ENCODE measurements at regions not wholly inside any gene's neighbourhood (a gene's known extent, or its start where the extent isn't known, plus 50 kb on each side); places are given as distances from the start of the nearest gene placed in this dataset.

- TF ChIP-seq, protein P1, sequence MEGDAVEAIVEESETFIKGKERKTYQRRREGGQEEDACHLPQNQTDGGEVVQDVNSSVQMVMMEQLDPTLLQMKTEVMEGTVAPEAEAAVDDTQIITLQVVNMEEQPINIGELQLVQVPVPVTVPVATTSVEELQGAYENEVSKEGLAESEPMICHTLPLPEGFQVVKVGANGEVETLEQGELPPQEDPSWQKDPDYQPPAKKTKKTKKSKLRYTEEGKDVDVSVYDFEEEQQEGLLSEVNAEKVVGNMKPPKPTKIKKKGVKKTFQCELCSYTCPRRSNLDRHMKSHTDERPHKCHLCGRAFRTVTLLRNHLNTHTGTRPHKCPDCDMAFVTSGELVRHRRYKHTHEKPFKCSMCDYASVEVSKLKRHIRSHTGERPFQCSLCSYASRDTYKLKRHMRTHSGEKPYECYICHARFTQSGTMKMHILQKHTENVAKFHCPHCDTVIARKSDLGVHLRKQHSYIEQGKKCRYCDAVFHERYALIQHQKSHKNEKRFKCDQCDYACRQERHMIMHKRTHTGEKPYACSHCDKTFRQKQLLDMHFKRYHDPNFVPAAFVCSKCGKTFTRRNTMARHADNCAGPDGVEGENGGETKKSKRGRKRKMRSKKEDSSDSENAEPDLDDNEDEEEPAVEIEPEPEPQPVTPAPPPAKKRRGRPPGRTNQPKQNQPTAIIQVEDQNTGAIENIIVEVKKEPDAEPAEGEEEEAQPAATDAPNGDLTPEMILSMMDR (IDR thresholded peaks at IDR 0.05), result no peak
- TF ChIP-seq EZH2 (IDR thresholded peaks at IDR 0.05; ENCODE audit: borderline replicate concordance, insufficient read depth, low read depth, low read length, poor library complexity, severe bottlenecking), result no peak
These were observed 209.1 kb downstream of the CCDC59 start for GRCh38 chr12:82149045-82149444.
